HEK293 (cell line): ENCODE measurements at regions not wholly inside any gene's neighbourhood (a gene's known extent, or its start where the extent isn't known, plus 50 kb on each side); places are given as distances from the start of the nearest gene placed in this dataset.
"Not testable (repeated sequence)": the region's sequence is repeated elsewhere in the genome, so short reads cannot be mapped to it uniquely, and the experiment has no call there.

ENCODE experiments used
- CTCF ChIA-PET: fragments of 350-600 bp; formaldehyde crosslinking; extraction: SDS; loops from one replicate; lab custom pipeline; 2021; ENCODE audit warnings: antibody characterized with exemption; lab: Yijun Ruan, JAX
- POLR2A ChIA-PET: fragments of 300-600 bp; formaldehyde crosslinking; extraction: SDS; loops from one replicate; lab custom pipeline; 2020; ENCODE audit warnings: antibody characterized with exemption, inconsistent platforms; lab: Yijun Ruan, JAX
- H3K27ac ChIP-seq: fragments of 200-500 bp; sonication (Bioruptor generic); 2 replicates; pipeline ENCODE4 v1.5.1; 2014; ENCODE audit warnings: low read depth, low read length, control low read depth, inconsistent platforms; ENCODE audit errors: extremely low read depth
- H3K36me3 ChIP-seq, 2 experiments: fragments of 200-500 bp in 1 of 2; sonication (Bioruptor generic) in 1 of 2; 1 replicate in 1 of 2; 2 replicates in 1 of 2; pipeline ENCODE4 v1.5.1; 2014 to 2017; ENCODE audit warnings: inconsistent platforms in 2 of 2, low read length in 2 of 2; ENCODE audit not compliant: control insufficient read depth in 2 of 2, insufficient read depth in 1 of 2
- H3K4me1 ChIP-seq: fragments of 200-500 bp; sonication (Bioruptor generic); 2 replicates; pipeline ENCODE4 v1.5.1; 2014; ENCODE audit warnings: mild to moderate bottlenecking, low read length, inconsistent platforms; ENCODE audit not compliant: control insufficient read depth, insufficient read depth
- H3K4me3 ChIP-seq: 2 replicates; pipeline ENCODE4 v1.5.1; 2011; ENCODE audit warnings: low read depth, mild to moderate bottlenecking, control low read depth, low read length, moderate library complexity
- H3K9me3 ChIP-seq: fragments of 200-500 bp; sonication (Bioruptor generic); 2 replicates; pipeline ENCODE4 v1.5.1; 2014; ENCODE audit warnings: low read depth, low read length, inconsistent platforms; ENCODE audit not compliant: control insufficient read depth, insufficient read depth
- ATF2 ChIP-seq: fragments of 450-650 bp; formaldehyde crosslinking; IDR thresholded peaks from 2 replicates; pipeline ENCODE4 v1.5.1; 2016; ENCODE audit warnings: missing biosample characterization, missing genetic modification characterization, low read depth
- BCL11B ChIP-seq: fragments of 450-650 bp; formaldehyde crosslinking; IDR thresholded peaks from 2 replicates; pipeline ENCODE4 v1.5.1; 2016; ENCODE audit warnings: low read depth, missing biosample characterization, missing genetic modification characterization
- KLF17 ChIP-seq: fragments of 450-650 bp; formaldehyde crosslinking; IDR thresholded peaks from 2 replicates; pipeline ENCODE4 v1.5.1; 2016; ENCODE audit warnings: missing biosample characterization, missing genetic modification characterization
- PATZ1 ChIP-seq: fragments of 450-650 bp; formaldehyde crosslinking; IDR thresholded peaks from 2 replicates; pipeline ENCODE4 v1.5.1; 2016; ENCODE audit warnings: missing biosample characterization, missing genetic modification characterization
- SCRT1 ChIP-seq: fragments of 450-650 bp; formaldehyde crosslinking; IDR thresholded peaks from 2 replicates; pipeline ENCODE4 v1.5.1; 2016; ENCODE audit warnings: missing biosample characterization, missing genetic modification characterization, borderline replicate concordance
- ZBTB21 ChIP-seq: fragments of 450-650 bp; formaldehyde crosslinking; IDR thresholded peaks from 2 replicates; pipeline ENCODE4 v1.5.1; 2017; ENCODE audit warnings: missing biosample characterization, missing genetic modification characterization
- ZBTB8A ChIP-seq: fragments of 450-650 bp; formaldehyde crosslinking; IDR thresholded peaks from 2 replicates; pipeline ENCODE4 v1.5.1; 2016; ENCODE audit warnings: missing biosample characterization, missing genetic modification characterization
- ZFP69B ChIP-seq: fragments of 450-650 bp; formaldehyde crosslinking; IDR thresholded peaks from 2 replicates; pipeline ENCODE4 v1.5.1; 2016; ENCODE audit warnings: missing biosample characterization, missing genetic modification characterization
- ZNF112 ChIP-seq: fragments of 450-650 bp; formaldehyde crosslinking; IDR thresholded peaks from 2 replicates; pipeline ENCODE4 v1.5.0; 2017; ENCODE audit warnings: missing biosample characterization, missing genetic modification characterization
- ZNF114 ChIP-seq: fragments of 450-650 bp; formaldehyde crosslinking; IDR thresholded peaks from 2 replicates; pipeline ENCODE4 v1.5.0; 2017; ENCODE audit warnings: missing biosample characterization, missing genetic modification characterization
- ZNF155 ChIP-seq: fragments of 450-650 bp; formaldehyde crosslinking; IDR thresholded peaks from 2 replicates; pipeline ENCODE4 v1.5.1; 2016; ENCODE audit warnings: missing biosample characterization, missing genetic modification characterization
- ZNF18 ChIP-seq: fragments of 450-650 bp; formaldehyde crosslinking; IDR thresholded peaks from 2 replicates; pipeline ENCODE4 v1.5.1; 2016; ENCODE audit warnings: missing biosample characterization, missing genetic modification characterization
- ZNF596 ChIP-seq: fragments of 450-650 bp; IDR thresholded peaks from 2 replicates; pipeline ENCODE4 v1.5.0; 2018; ENCODE audit warnings: missing biosample characterization, mild to moderate bottlenecking, missing genetic modification characterization, moderate library complexity
- ZNF658 ChIP-seq: fragments of 450-650 bp; formaldehyde crosslinking; IDR thresholded peaks from 2 replicates; pipeline ENCODE4; 2016; ENCODE audit warnings: missing biosample characterization, missing genetic modification characterization
- ZNF837 ChIP-seq: fragments of 450-650 bp; formaldehyde crosslinking; IDR thresholded peaks from 2 replicates; pipeline ENCODE4 v1.5.1; 2016; ENCODE audit warnings: missing biosample characterization, missing genetic modification characterization
- TF ChIP-seq, protein P1 (sequence below): fragments of 450-650 bp; formaldehyde crosslinking; IDR thresholded peaks from 2 replicates; pipeline ENCODE4 v1.5.1; 2016; ENCODE audit warnings: missing biosample characterization, missing genetic modification characterization
- TF ChIP-seq, protein P2 (sequence below): sonication (generic); formaldehyde crosslinking; IDR thresholded peaks from 2 replicates; pipeline ENCODE4 v1.8.1; 2022; ENCODE audit warnings: mild to moderate bottlenecking, moderate library complexity, missing genetic modification reagents

DNA sequence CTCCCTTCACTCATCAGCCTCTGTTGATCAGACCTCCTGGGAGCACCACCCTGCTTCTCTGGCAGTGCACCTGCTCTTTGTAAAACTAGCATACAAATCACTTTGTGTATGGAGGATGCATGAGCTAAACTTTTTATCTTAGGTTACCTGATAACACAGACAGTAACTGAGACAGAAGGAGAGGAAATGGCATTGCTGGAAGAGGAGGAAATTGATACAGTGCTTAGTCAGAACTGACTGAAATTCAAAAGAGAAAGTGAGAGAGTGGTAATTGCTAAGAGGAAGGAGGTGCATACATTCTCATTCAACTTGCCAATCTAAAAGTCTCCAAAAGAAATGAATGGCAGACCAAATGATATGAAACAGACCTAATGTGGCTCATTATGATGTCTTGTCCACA is 1120.7 kb downstream of the GATA3 start:
- no peak overlapping the region for H3K4me3 ChIP-seq
- ChIA-PET POLR2A (no interaction called here), CTCF (interaction anchor here (0.6 kb wide), 1 partner anchor 28 kb away, joined by 3 read pairs; no protein-coding TSS in a partner anchor)
- no peaks in the 10 kb centered on the region for H3K36me3 ChIP-seq
- TF ChIP-seq ZNF114 (tag by site-specific recombination): no peak
- no peaks in the 10 kb centered on the region for H3K9me3 ChIP-seq
- H3K27ac ChIP-seq: no peak overlapping the region
- no peaks in the 10 kb centered on the region for H3K4me1 ChIP-seq

GRCh38 chr10:9183197-9183880 is 1128.9 kb downstream of the GATA3 start:
- H3K9me3 ChIP-seq, H3K4me1 ChIP-seq, H3K36me3 ChIP-seq, H3K4me3 ChIP-seq, H3K27ac ChIP-seq, POLR2A ChIA-PET, CTCF ChIA-PET: not testable (repeated sequence)

- CTCF ChIA-PET: no interaction called here
- Histone ChIP-seq H3K4me3 (no peak overlapping the region), H3K9me3 (no peaks in the 10 kb centered on the region), H3K36me3 (no peaks in the 10 kb centered on the region), H3K27ac (no peak overlapping the region), H3K4me1 (no peaks in the 10 kb centered on the region)
- TF ChIP-seq PATZ1 (tag by site-specific recombination) (no peak), ZNF155 (no peak), ZNF658 (tag by site-specific recombination) (no peak), ZNF112 (tag by site-specific recombination) (no peak), KLF17 (tag by site-specific recombination) (no peak), ZNF837 (tag by site-specific recombination) (no peak), ZBTB8A (no peak), SCRT1 (tag by site-specific recombination) (no peak), ZNF596 (tag by site-specific recombination) (no peak), BCL11B (no peak), ZBTB21 (tag by site-specific recombination) (no peak), ZFP69B (tag by site-specific recombination) (no peak), ATF2 (tag by site-specific recombination) (no peak), ZNF18 (tag by site-specific recombination) (no peak)
- TF ChIP-seq, protein P1, sequence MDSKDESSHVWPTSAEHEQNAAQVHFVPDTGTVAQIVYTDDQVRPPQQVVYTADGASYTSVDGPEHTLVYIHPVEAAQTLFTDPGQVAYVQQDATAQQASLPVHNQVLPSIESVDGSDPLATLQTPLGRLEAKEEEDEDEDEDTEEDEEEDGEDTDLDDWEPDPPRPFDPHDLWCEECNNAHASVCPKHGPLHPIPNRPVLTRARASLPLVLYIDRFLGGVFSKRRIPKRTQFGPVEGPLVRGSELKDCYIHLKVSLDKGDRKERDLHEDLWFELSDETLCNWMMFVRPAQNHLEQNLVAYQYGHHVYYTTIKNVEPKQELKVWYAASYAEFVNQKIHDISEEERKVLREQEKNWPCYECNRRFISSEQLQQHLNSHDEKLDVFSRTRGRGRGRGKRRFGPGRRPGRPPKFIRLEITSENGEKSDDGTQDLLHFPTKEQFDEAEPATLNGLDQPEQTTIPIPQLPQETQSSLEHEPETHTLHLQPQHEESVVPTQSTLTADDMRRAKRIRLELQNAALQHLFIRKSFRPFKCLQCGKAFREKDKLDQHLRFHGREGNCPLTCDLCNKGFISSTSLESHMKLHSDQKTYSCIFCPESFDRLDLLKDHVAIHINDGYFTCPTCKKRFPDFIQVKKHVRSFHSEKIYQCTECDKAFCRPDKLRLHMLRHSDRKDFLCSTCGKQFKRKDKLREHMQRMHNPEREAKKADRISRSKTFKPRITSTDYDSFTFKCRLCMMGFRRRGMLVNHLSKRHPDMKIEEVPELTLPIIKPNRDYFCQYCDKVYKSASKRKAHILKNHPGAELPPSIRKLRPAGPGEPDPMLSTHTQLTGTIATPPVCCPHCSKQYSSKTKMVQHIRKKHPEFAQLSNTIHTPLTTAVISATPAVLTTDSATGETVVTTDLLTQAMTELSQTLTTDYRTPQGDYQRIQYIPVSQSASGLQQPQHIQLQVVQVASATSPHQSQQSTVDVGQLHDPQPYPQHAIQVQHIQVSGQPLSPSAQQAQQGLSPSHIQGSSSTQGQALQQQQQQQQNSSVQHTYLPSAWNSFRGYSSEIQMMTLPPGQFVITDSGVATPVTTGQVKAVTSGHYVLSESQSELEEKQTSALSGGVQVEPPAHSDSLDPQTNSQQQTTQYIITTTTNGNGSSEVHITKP (tag by site-specific recombination): no peak
- TF ChIP-seq, protein P2, sequence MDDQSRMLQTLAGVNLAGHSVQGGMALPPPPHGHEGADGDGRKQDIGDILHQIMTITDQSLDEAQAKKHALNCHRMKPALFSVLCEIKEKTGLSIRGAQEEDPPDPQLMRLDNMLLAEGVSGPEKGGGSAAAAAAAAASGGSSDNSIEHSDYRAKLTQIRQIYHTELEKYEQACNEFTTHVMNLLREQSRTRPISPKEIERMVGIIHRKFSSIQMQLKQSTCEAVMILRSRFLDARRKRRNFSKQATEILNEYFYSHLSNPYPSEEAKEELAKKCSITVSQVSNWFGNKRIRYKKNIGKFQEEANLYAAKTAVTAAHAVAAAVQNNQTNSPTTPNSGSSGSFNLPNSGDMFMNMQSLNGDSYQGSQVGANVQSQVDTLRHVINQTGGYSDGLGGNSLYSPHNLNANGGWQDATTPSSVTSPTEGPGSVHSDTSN (CRISPR knock-in tag): no peak
- POLR2A ChIA-PET: no interaction called here
These were observed 1133.7 kb downstream of the GATA3 start for GRCh38 chr10:9188022-9188810.
